Activated CD4-positive, CD25-positive, alpha-beta regulatory T cell (primary cell): ENCODE measurements at regions not wholly inside any gene's neighbourhood (a gene's known extent, or its start where the extent isn't known, plus 50 kb on each side); places are given as distances from the start of the nearest gene placed in this dataset.
"Not testable (repeated sequence)": the region's sequence is repeated elsewhere in the genome, so short reads cannot be mapped to it uniquely, and the experiment has no call there.

Source experiments
- DNase-seq, 4 experiments: peaks; one replicate each; lab custom pipeline; 2025; lab: John Stamatoyannopoulos, UW

DNA sequence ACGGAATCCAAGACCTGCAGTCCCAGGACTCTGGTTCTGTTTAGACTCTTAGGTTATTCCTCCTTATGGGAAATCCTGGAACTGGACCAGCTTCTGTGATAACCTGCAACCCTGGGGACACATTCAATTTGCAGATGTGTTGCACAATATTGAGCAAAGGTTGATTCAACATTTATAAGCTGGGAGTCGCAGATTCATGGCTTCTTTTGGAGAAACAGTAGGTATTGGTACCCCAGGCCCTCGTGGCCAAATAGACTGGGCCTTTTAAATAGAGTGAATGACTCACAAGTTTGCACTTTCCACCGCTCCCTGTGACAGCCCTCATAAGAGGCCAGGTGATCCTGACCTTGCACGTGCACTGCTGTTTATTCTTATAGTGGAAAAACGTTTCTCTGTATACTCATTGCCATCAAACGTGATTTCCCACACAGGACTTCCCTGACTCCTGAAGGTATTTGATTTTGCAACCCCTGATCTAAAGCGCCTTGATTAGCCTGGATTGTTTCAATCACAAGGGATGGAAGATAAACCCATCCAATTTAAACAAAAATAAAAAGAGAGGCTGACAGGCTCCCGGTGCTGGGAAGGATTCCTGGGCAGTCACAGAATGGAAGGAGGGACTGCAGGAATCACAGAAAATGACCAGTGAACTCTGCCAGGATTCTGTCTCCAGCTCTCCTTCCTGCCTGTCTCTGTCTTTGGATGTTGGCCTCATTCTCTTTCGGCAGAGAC lies 98.0 kb downstream of the VCPKMT start:
- no peak for DNase-seq

DNA sequence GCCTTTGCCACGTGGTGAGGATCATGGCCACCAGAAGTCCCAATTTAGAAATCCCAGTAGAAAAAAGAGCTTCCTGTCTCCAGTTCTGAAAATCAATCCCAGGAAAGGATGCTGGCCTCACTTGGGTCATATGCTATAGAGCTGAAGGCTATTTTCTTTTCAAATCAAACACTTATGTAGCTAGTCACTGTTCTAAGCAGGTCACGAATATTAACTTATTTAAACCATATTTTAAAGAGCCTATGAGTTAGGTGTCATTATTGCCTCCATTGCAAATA lies 97.5 kb downstream of the VCPKMT start:
- no peak for DNase-seq

DNA sequence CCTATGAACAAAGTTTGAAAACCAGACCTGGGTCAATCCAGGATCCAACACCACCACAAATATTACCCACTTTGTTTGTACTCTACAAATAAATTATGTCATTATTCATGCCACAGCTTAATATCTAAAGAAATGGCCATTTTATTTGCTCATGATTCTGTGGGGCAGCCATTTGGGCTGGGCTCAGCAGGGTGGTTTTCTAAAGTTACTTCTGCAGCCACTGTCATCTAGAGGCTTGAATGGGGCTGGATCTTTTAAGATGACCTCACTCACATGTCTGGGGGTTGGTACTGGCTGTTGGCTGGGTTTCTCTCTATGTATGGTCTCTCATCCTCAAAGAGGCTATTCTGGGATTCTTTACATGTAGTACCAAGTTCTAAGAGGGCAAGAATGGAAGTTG lies 96.2 kb downstream of the VCPKMT start:
- DNase-seq: no peak

DNA sequence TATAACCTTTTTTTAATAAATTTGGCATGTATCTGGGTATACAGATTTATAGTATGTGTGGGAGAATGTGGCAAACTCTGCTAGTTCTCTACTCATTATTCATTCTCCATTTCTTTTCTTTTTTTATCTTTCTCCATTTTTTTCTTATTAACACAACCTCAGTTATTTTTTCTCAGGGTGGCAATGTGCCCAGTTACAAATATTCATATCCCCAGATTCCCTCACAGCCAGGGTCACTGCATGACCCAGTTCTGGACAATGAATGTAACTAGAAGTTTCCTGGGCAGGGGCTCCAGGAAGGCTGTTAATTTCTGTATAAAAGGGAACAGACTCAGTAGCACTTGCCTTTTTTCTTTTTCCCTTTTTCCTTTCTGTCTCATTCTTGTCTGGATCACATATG lies 95.6 kb downstream of the VCPKMT start:
- DNase-seq: no peak

DNA sequence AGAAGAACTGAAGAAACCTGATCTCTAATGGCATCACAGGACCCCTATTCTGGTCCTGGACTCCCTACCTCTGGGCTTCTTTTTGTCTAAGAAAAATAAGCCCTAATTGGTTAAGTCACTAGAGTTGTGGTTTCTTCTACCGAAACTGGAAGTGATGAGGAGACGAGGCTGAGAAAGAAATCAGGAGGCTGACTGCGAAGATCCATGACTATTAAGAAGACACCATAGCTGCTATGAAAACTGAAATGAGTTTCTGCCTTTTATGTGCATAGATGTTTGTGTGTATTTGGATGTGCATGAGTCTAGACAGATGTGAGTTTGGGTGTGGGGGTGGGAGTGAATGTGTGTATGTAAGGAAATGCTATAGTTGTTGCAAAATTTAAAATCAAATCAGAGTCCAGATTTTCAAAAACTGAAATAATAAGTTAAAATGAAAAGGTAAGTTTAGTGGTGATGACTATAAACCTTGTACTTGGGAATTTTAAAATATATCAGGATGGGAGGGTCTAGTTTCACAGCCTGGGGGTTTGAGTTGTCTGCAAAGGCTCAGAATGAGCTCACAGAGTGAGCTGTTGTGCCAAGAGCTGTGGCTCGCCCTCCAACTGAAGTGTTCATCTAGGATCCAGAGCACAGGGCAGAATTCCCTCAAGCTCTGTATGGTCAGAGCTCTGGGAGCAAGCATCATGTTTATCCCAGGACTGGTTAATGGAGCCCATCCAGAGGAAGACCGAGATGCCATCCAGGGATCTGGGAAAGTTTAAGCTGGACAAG lies 94.9 kb downstream of the VCPKMT start:
- no peak for DNase-seq

DNA sequence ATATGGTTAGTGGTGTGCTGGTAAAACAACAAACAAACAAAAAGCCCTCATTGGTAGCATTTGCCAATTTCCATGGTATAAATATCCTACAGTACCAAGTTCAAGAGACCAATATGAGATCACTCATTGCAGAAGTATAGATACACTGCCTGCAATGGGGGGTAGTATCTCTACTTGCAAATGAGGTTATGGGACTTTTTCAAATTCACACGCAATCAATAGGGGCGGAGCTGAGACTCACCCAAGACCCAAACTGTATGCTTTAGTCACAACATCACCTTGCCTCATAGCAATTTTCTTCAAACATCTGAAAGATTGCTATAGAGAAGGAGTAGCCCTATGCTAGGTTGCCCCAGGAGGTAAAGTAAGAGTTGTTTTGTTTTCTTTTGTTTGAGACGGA lies 93.7 kb downstream of the VCPKMT start:
- no peak for DNase-seq

DNA sequence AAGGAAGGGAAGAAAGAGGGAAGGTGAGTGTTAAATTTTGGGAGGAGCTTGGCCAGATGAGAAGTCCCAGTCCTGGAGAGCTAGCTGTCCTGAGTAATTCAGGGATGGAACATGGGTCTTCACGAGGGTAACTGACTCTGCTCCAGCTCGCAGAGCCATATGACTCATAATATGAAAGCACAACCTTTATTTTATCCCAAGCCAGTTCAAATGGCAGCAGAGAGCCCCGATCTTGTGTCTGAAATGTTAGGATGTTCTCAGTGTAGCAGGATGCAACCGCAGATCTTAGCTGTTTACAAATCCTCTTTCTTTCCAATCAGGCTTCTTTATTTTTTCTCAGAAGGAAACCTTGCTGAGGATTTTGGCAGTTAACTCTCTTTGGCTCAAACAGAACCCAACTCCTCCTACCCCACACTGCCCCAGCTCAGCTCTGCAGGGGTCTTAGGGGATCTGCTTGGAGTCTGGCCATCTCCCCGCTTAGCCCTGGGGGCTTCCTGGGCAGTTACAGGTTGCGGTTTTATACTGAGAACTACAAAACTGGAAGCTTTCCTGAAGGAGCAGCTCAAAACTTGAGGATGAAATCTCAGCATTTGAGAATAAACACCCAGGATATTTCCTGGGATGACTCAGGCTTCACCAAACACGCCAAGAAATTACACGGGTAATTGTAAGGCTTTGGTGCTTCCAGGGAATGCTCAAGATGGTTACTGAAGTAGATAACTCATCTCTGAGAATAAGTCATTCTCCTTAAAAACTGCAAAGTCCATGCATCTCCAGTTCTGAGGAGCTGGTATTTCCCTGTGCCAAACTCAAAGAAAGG lies 92.5 kb downstream of the VCPKMT start:
- DNase-seq: no peak

DNA sequence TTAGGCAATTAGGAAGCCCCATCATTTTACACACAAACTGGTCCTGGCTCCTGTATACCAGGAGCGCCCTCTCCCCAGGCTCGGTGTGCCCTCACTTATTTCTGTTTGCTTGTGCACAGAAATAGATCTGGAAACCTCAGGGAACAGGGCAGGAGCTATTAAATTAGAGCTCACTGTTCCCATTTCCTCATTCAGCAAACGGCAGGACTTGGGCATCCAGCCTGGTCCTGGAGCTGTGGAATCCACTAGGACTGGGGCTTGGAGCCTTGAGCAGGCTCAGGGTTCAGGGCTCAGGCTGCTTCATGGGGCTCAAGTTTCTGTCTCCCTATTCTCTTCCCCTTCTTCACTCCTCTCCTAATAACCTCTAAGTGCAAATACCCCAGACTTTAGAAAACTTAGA lies 91.3 kb downstream of the VCPKMT start:
- DNase-seq: no peak

DNA sequence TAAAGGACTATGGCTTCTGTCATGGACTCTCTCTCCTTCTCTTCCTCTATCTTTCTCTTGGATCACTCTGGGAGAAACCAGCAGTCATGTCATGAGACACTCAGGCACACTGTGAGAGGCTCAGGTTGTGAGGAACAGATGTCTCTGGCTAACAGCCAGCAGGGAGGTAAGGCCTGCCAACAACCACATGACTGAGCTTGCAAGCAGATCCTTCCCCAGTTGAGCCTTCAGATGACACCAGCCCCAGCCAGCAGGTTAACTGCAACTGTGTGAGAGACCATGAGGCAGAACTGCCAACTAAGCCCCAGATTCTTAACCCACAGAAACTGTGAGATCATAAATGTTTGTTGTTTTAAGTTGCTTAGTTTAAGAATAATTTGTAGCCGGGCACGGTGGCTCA lies 90.6 kb downstream of the VCPKMT start:
- DNase-seq: no peak

DNA sequence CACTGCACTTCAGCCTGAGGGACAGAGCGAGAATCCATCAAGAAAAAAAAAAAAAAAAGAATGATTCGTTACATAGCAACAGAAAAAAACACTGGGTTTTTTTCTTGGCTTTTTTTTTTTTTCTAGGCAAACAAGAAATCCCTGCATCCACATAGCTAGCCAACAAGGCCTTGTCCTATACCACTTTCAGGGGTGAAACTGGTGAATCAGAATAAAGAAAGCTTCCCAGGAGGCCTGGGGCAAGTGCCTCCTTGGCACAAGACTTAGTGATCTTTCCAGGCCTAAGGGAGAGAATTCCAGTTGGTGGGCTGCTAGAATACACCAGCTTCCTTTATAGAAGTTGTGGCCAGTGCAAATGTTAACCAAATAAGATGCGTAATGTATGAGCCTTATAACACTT lies 90.0 kb downstream of the VCPKMT start:
- DNase-seq: no peak

DNA sequence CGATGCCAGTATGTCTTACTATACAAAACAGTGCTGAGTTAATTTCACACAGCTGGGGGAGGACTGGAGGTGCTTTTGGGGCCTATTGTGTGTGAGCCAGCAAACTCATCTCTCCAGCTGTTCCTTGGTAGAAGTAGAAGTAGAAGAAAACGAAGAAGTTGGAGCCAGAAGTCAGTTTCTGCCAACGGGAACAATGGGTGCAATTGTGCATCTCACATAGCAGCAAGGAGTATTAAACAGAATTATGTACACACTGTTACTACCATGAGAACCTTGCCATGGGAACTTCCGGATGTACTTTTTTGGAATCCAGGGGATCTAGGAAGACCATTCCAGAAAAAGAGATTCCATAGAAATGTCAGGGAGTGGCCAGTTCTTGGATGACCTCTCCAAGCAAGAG lies 88.6 kb downstream of the VCPKMT start:
- no peak for DNase-seq

DNA sequence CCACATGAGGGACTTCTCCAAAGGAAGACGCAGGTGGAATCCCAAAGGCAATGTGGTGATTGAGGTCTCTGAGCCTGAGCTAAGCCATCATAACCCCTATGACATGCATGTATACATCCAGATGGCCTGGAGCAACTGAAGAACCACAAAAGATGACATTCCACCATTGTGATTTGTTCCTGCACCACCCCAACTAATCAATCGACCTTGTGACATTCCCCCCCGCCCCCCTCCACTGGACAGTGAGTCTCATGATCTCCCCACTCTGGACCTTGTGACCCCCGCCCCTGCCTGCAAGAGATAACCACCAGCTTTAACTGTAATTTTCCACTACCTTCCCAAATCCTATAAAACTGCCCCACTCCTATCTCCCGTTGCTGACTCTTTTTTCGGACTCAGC lies 87.9 kb downstream of the VCPKMT start:
- DNase-seq: no peak

DNA sequence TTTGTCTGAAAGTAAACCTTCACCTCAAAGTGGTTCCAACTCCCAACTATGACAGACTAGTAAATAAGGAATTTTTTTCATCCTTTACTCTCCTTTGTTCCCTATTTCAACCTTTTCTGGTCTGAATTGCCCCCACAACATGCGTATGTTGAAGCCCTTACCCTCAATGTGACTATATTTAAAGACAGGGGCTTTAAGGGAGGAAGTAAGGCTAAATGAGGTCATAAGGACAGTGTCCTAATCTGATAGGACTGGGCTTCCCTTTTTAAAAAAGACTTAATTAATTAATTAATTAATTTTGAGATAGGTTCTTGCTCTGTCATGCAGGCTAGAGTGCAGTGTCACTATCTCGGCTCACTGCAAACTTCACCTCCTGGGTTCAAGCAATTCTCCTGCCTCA lies 86.3 kb downstream of the VCPKMT start:
- DNase-seq: no peak

DNA sequence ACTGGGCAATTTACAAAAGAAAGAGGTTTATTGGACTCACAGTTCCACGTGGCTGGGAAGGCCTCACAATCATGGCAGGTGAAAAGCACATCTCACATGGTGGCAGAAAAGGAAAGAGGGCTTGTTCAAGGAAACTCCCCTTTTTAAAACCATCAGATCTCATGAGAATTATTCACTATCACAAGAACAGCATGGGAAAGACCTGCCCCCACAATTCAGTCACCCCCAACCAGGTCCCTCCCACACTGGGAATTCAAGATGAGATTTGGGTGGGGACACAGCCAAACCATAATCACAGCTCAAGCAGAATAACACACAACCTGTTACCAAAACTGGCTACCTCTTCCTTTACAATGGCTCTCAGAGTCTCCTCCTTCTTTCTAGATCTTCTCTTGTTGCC lies 85.5 kb downstream of the VCPKMT start:
- DNase-seq: not testable (repeated sequence)

DNA sequence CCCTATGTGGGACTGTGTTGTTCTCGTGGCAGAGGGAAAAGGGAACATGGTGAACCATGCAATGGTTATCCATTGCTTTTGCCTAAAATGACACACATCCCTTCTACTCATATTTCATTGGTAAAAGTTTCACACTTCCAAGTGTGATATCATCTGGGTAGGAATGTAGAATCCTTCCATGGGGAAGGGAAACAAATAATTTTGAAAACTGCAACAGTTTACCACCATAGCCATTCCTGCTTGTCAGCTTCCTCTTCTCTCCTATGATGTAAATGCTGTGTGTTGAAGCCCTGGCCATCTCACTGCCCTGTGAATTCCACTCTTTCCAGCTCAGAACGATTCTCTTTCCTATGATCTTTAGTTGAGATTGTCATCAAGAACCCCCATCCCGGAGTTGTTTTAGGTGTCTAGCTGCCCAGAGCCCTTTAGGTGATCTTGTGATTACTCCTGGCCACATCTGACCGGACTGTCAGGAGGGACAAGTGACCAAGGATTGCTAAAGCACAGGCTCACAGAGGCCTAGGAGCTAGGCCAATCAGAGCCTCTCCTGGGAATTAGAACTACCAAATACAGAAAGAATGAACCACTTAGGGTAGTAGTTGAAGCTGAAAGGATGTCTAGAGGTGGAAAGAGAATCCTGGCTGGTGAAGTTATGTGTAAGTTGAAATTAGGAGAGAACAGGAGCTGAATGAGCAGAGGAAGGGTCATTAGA lies 84.6 kb downstream of the VCPKMT start:
- DNase-seq: no peak

DNA sequence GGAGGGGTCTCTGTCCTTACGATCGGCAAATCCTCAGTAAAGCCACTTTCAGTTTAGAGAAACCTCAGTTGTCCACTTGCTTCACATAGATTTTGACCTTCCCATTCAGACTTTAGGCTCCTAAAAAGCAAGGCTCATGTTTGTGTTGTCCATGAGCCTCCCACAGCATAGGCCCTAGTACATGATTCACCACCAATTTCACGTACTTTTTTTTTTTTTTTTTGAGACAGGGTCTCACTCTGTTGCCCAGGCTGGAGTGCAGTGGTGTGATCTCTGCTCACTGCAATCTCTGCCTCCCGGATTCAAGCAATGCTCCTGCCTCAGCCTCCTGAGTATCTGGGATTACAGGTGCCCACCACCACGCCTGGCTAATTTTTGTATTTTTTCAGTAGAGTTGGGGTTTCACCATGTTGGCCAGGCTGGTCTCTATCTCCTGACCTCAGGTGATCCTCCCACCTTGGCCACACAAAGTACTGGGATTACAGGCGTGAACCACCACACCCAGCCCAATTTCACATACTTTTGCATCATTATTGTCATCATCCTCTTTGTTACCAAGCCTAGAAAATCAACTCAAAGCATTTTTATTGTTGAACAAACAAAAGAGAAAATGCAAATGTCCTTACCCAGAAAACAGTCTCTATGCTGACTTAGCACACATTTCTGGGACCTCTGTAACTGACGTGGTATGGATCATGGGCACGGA lies 83.8 kb downstream of the VCPKMT start:
- not testable (repeated sequence) for DNase-seq

DNA sequence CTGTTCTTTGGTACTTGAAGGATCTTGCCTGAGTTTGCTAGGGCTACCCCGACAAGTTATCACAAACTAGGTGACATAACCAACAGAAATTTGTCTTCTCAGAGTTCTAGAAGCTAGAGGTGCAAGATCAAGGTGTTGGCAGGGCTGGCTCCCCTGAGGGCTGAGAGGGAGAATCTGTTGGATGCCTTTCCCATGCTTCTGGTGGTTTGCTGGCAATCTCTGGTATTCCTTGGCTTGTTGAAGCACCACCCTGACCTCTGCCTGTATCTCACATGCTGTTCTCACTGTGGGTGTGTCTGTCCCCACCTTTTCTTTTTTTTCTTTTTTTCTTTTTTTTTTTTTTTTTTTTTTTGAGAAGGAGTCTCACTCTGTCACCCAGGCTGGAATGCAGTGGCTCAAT lies 81.2 kb downstream of the VCPKMT start:
- no peak for DNase-seq

DNA sequence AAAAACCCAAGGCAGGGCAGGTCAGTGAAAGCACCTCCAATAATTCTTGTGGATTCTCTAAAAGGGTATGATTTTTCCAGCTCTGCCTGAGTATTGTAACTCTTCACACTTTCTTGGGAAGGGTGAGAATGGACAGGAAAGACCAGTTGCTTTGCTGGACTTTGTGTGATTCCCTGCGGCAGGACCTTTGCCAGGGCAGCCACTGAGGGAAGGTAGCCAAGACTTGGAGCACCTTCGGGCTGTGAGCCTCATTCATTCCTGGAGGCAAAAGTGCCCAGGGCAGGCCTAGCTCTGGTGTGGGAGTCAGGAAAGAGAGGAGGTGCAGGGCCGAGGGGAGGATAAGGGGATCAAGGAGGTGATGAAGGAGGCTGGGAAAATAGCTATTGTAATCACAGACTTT lies 80.2 kb downstream of the VCPKMT start:
- DNase-seq: no peak

DNA sequence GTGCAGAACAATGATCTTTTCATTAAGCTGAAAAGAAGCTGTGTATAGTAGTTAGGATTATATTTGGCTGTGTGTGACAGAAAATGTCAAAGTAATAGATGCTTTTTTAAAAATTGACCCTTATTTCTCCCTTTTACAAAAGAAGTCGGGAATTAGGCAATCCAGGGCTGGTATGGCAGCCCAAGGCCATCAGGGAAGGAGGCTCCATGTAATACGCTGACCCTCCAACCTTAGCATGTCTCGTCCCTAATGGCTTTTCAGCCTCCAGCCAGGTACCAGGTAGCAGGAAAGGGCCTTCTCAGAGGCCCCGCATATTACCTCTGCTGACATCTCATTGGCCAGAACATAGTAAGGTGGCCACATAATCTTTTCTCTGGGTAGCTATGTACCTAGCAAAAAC lies 79.7 kb downstream of the VCPKMT start:
- no peak for DNase-seq

DNA sequence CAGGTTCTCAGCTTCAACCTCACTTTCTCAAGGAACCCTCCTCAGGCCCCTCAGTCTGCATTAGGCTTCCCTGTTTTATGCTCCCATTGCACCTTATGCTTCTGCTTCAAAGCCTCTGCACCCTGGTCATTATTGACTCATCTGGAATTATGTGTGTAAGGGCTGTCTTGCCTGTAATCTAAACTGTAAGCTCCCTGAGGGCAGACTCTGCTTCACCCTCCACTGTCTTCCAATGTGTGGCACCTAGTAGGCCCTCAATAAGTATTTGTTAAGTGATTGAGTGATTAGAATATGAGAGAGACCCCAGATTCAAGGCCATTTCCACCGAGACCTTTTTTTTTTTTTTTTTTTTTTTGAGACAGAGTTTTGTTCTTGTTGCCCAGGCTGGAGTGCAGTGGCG lies 79.1 kb downstream of the VCPKMT start:
- no peak for DNase-seq

DNA sequence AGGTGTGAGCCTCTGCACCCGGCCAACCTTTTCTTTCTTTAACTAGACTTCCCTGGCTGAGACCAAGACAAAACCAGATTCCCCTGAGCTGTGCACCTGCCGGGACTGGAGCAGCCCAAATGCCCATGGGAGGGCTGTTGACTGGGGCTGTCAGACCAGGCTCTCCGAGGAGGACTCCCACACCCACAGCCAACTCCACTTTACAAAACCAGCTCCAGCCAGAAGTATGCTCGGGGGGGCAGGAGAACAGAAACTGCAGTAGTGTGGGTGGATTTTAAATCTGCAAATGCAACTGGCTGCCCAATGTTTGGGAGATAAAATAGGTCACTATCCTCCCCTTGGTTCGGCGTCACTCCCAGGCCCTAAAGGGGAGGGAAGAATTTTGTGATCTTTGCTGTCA lies 78.5 kb downstream of the VCPKMT start:
- no peak for DNase-seq
